Panc1 (cell line): ENCODE measurements at regions not wholly inside any gene's neighbourhood (a gene's known extent, or its start where the extent isn't known, plus 50 kb on each side); places are given as distances from the start of the nearest gene placed in this dataset.

ENCODE experiments used
- ATAC-seq: fragments of 200-7000 bp; cut with Tn5 transposase; 2 replicates; pipeline ENCODE4 v1.9.1; 2020; ENCODE audit warnings: mild to moderate bottlenecking, moderate library complexity
- BruUV-seq: library from RNA; stranded (reverse); fragments of 400-500 nt; replicated peaks from 2 replicates; lab custom pipeline; 2021; lab: Mats Ljungman, UMichigan
- CTCF ChIA-PET: fragments of 300-600 bp; sonication (Branson Sonifier 250); formaldehyde crosslinking; loops from one replicate; lab custom pipeline; 2022; ENCODE audit warnings: antibody characterized with exemption; lab: Charles Lee
- POLR2A ChIA-PET: fragments of 300-600 bp; sonication (Branson Sonifier 250); formaldehyde crosslinking; loops from one replicate; lab custom pipeline; 2022; ENCODE audit warnings: antibody characterized with exemption; lab: Charles Lee
- DNase-seq: peaks from one replicate; pipeline ENCODE4 v3.0.0-alpha.2; 2010; ENCODE audit warnings: low read depth, low spot score
- H3K27ac ChIP-seq: 2 replicates; pipeline ENCODE4 v1.5.1; 2011; ENCODE audit warnings: mild to moderate bottlenecking, low read length, inconsistent platforms
- H3K27me3 ChIP-seq: fragments of 200-500 bp; sonication (Bioruptor generic); 2 replicates; pipeline ENCODE4 v1.6.0; 2014; ENCODE audit warnings: low read length, inconsistent platforms; ENCODE audit not compliant: control insufficient read depth, insufficient read depth
- H3K36me3 ChIP-seq: fragments of 200-500 bp; sonication (Bioruptor generic); 2 replicates; pipeline ENCODE4 v1.5.1; 2014; ENCODE audit warnings: inconsistent platforms, mild to moderate bottlenecking, low read length, moderate library complexity; ENCODE audit not compliant: control insufficient read depth, insufficient read depth
- H3K4me1 ChIP-seq: 2 replicates; pipeline ENCODE4 v1.5.1; 2011; ENCODE audit warnings: inconsistent platforms, mild to moderate bottlenecking, low read length, moderate library complexity; ENCODE audit not compliant: control insufficient read depth, insufficient read depth
- H3K4me3 ChIP-seq, 2 experiments: 2 replicates each; pipeline ENCODE4 v1.5.1; 2011 to 2012; ENCODE audit warnings: low read depth in 2 of 2, low read length in 2 of 2, mild to moderate bottlenecking in 2 of 2, inconsistent platforms in 1 of 2, moderate library complexity in 1 of 2
- H3K9me3 ChIP-seq: fragments of 200-500 bp; sonication (Bioruptor generic); 2 replicates; pipeline ENCODE4 v1.5.1; 2014; ENCODE audit warnings: low read depth, mild to moderate bottlenecking, inconsistent platforms, low read length, moderate library complexity; ENCODE audit not compliant: control insufficient read depth, insufficient read depth
- CTCF ChIP-seq: fragments of 450-650 bp; IDR thresholded peaks from 2 replicates; pipeline ENCODE4 v1.5.1; 2017; ENCODE audit warnings: mild to moderate bottlenecking
- POLR2AphosphoS5 ChIP-seq: IDR thresholded peaks from 2 replicates; pipeline ENCODE4 v1.6.1; 2012; ENCODE audit warnings: mild to moderate bottlenecking, low read depth, low read length, moderate library complexity
- REST ChIP-seq, 2 experiments: IDR thresholded peaks; 2 replicates each; pipeline ENCODE4 v1.6.1; 2011 to 2012; ENCODE audit warnings: low read depth in 2 of 2, control low read depth in 1 of 2, low read length in 1 of 2, mild to moderate bottlenecking in 1 of 2, moderate library complexity in 1 of 2; ENCODE audit not compliant: insufficient read depth in 1 of 2
- SIN3A ChIP-seq: IDR thresholded peaks from 2 replicates; pipeline ENCODE4 v1.6.1; 2012; ENCODE audit warnings: low read depth, mild to moderate bottlenecking, low read length, moderate library complexity, borderline replicate concordance; ENCODE audit not compliant: insufficient read depth
- TCF7L2 ChIP-seq: IDR thresholded peaks from 2 replicates; pipeline ENCODE4 v1.6.1; 2011; ENCODE audit warnings: mild to moderate bottlenecking, low read depth, low read length, inconsistent platforms
- in situ Hi-C: cut with HindIII; loops from 2 replicates; pipeline ENCODE4 v1.10.0; 2016; ENCODE audit warnings: low sequenced_read_pairs, low pct_unique_long_range_greater_than_20kb
- intact Hi-C: fragments of 100-400 bp; cut with micrococcal nuclease; formaldehyde crosslinking; loops from one replicate; pipeline ENCODE4 v1.10.0; 2022; ENCODE audit not compliant: unreplicated experiment

DNA sequence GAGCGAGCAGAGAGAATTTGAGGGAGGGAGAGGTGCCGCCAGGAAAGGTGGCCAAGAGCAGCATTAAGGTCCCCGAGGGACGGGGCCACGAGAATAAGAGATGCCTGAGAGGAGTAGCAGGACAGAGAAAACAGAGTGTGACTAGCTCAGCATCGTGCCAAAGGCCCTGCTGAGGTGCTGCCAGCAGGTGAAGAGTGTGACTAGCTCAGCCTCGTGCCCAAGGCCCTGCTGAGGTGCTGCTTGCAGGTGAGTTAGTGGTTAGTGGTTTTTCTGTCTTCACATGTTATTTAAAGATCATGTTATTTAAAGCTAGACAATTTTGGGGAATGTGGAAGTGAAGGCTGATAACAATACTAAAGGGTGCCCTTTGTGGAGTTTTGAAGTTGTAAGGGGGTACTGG, 464.5 kb upstream of the FAT1 start:
- ChIA-PET CTCF (no interaction called here), POLR2A (no interaction called here)
- ATAC-seq: no peak
- TF ChIP-seq REST (IDR thresholded peaks at IDR 0.05; ENCODE audit: insufficient read depth in 1 of 2, low read depth in 2 of 2, low read length in 1 of 2) (no peak), CTCF (no peak), SIN3A (no peak), POLR2AphosphoS5 (no peak), TCF7L2 (no peak)
- no peaks in the 10 kb centered on the region for H3K9me3 ChIP-seq
- H3K27me3 ChIP-seq: no peaks in the 10 kb centered on the region
- no TSS peak for BruUV-seq
- DNase-seq: no peak
- no peaks in the 10 kb centered on the region for H3K4me1 ChIP-seq
- no peak overlapping the region for H3K27ac ChIP-seq
- in situ Hi-C loops (no loop called here), intact Hi-C loops (no loop called here)
- no peak overlapping the region for H3K4me3 ChIP-seq
- H3K36me3 ChIP-seq: no peaks in the 10 kb centered on the region

- ATAC-seq (no peak), DNase-seq (no peak)
- intact Hi-C loops (no loop called here), in situ Hi-C loops (no loop called here)
- Histone ChIP-seq H3K9me3 (no peaks in the 10 kb centered on the region), H3K4me3 (no peak overlapping the region), H3K4me1 (no peaks in the 10 kb centered on the region), H3K27me3 (no peaks in the 10 kb centered on the region), H3K36me3 (no peaks in the 10 kb centered on the region), H3K27ac (no peak overlapping the region)
- CTCF ChIA-PET: no interaction called here
- TF ChIP-seq TCF7L2 (no peak), POLR2AphosphoS5 (no peak), REST (IDR thresholded peaks at IDR 0.05; ENCODE audit: insufficient read depth in 1 of 2, low read depth in 2 of 2, low read length in 1 of 2) (no peak), SIN3A (no peak), CTCF (no peak)
- BruUV-seq: no TSS peak
- POLR2A ChIA-PET: no interaction called here
Measured at GRCh38 chr4:187188741-187189140, 465.1 kb upstream of the FAT1 start.
